IMR-90 (cell line): ENCODE measurements at regions not wholly inside any gene's neighbourhood (a gene's known extent, or its start where the extent isn't known, plus 50 kb on each side); places are given as distances from the start of the nearest gene placed in this dataset.

Experiments
- BHLHE40 ChIP-seq: fragments of 150-350 bp; IDR thresholded peaks from 2 replicates; pipeline ENCODE4 v1.6.1; 2016; ENCODE audit warnings: mild to moderate bottlenecking, low read depth, low read length
- CEBPB ChIP-seq: IDR thresholded peaks from 2 replicates; pipeline ENCODE4 v1.6.1; 2012; ENCODE audit warnings: low read depth, low read length, improper control_type of control experiment
- CHD1 ChIP-seq: IDR thresholded peaks from 2 replicates; pipeline ENCODE4 v1.6.1; 2012; ENCODE audit warnings: low read depth, low read length, improper control_type of control experiment
- MAFK ChIP-seq: IDR thresholded peaks from 2 replicates; pipeline ENCODE4 v1.6.1; 2012; ENCODE audit warnings: low read depth, low read length, improper control_type of control experiment
- MXI1 ChIP-seq: IDR thresholded peaks from 2 replicates; pipeline ENCODE4 v1.6.1; 2012; ENCODE audit warnings: low read depth, mild to moderate bottlenecking, low read length, moderate library complexity, borderline replicate concordance
- NFE2L2 ChIP-seq: fragments of 150-350 bp; IDR thresholded peaks from 2 replicates; pipeline ENCODE4 v1.6.1; 2016; ENCODE audit warnings: low read depth, mild to moderate bottlenecking, low read length
- POLR2A ChIP-seq: IDR thresholded peaks from 2 replicates; pipeline ENCODE4 v1.6.1; 2012; ENCODE audit warnings: mild to moderate bottlenecking, low read depth, low read length
- RAD21 ChIP-seq: IDR thresholded peaks from 2 replicates; pipeline ENCODE4 v1.6.1; 2012; ENCODE audit warnings: low read length, improper control_type of control experiment
- RCOR1 ChIP-seq: IDR thresholded peaks from 2 replicates; pipeline ENCODE4 v1.6.1; 2012; ENCODE audit warnings: mild to moderate bottlenecking, low read length, improper control_type of control experiment; ENCODE audit not compliant: insufficient replicate concordance
- RFX5 ChIP-seq: IDR thresholded peaks from 2 replicates; pipeline ENCODE4 v1.8.0; 2012; ENCODE audit warnings: low read depth, mild to moderate bottlenecking, low read length, moderate library complexity
- SMC3 ChIP-seq: fragments of 150-350 bp; IDR thresholded peaks from 2 replicates; pipeline ENCODE4 v1.6.1; 2016; ENCODE audit warnings: low read depth, mild to moderate bottlenecking, antibody characterized with exemption, low read length, moderate library complexity
- TF ChIP-seq, protein P1 (sequence below): conservative IDR thresholded peaks from 2 replicates; pipeline ENCODE4 v1.5.1; 2012; ENCODE audit warnings: mild to moderate bottlenecking, low read depth, low read length, improper control_type of control experiment
- TF ChIP-seq, protein P2 (sequence below): fragments of 150-350 bp; IDR thresholded peaks from 2 replicates; pipeline ENCODE4 v1.6.1; 2017; ENCODE audit warnings: mild to moderate bottlenecking, antibody characterized with exemption, low read length, low read depth

GRCh38 chr12:103028881-103029639, 71.6 kb downstream of the ASCL1 start:
- TF ChIP-seq, protein P1, sequence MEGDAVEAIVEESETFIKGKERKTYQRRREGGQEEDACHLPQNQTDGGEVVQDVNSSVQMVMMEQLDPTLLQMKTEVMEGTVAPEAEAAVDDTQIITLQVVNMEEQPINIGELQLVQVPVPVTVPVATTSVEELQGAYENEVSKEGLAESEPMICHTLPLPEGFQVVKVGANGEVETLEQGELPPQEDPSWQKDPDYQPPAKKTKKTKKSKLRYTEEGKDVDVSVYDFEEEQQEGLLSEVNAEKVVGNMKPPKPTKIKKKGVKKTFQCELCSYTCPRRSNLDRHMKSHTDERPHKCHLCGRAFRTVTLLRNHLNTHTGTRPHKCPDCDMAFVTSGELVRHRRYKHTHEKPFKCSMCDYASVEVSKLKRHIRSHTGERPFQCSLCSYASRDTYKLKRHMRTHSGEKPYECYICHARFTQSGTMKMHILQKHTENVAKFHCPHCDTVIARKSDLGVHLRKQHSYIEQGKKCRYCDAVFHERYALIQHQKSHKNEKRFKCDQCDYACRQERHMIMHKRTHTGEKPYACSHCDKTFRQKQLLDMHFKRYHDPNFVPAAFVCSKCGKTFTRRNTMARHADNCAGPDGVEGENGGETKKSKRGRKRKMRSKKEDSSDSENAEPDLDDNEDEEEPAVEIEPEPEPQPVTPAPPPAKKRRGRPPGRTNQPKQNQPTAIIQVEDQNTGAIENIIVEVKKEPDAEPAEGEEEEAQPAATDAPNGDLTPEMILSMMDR: no peak
- TF ChIP-seq MXI1 (no peak), MAFK (no peak), RCOR1 (no peak), POLR2A (no peak), RFX5 (no peak), RAD21 (no peak), NFE2L2 (no peak), SMC3 (no peak), BHLHE40 (no peak), CEBPB (no peak), CHD1 (no peak)
- TF ChIP-seq, protein P2, sequence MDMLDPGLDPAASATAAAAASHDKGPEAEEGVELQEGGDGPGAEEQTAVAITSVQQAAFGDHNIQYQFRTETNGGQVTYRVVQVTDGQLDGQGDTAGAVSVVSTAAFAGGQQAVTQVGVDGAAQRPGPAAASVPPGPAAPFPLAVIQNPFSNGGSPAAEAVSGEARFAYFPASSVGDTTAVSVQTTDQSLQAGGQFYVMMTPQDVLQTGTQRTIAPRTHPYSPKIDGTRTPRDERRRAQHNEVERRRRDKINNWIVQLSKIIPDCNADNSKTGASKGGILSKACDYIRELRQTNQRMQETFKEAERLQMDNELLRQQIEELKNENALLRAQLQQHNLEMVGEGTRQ: no peak
